K562 (cell line): ENCODE measurements at regions not wholly inside any gene's neighbourhood (a gene's known extent, or its start where the extent isn't known, plus 50 kb on each side); places are given as distances from the start of the nearest gene placed in this dataset.

Experiments
- FOSL1 ChIP-seq: fragments of 200-800 bp; sonication (Bioruptor generic); conservative IDR thresholded peaks from 2 replicates; pipeline ENCODE4 v1.6.1; 2016; ENCODE audit warnings: missing genetic modification characterization, missing compliant biosample characterization
- POLR2A ChIP-seq: fragments of 450-650 bp; conservative IDR thresholded peaks from 2 replicates; pipeline ENCODE4 v1.6.1; 2016
- RFX1 ChIP-seq: fragments of 450-650 bp; IDR thresholded peaks from 2 replicates; pipeline ENCODE4 v1.6.1; 2016; ENCODE audit warnings: mild to moderate bottlenecking, moderate library complexity
- ZNF232 ChIP-seq: sonication (generic); formaldehyde crosslinking; IDR thresholded peaks from 2 replicates; pipeline ENCODE4 v1.8.0; 2022; ENCODE audit warnings: mild to moderate bottlenecking, missing genetic modification reagents
- TF ChIP-seq, protein P1 (sequence below): sonication (generic); formaldehyde crosslinking; IDR thresholded peaks from 2 replicates; pipeline ENCODE4 v1.8.1; 2023; ENCODE audit warnings: mild to moderate bottlenecking, missing genetic modification reagents, moderate library complexity

DNA sequence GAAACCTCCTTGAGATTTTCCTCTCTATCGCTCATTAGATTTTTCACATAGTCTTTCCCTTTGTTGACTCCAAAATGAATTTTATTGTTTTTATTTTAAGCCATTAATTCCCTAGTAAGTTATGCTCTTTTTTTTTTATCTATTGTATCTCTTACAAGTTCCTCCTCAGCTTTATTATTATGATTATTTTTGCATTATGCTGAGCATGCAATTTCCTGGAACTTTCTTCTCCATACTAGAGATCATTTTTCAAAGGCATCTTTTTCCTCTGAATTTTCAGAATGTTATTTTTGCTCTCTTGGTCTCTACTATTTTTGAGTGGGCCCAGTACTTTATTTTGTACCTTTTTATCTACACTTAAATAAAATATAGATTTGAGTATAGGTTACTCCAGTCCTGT lies 376.6 kb upstream of the SEMA6A start:
- TF ChIP-seq, protein P1, sequence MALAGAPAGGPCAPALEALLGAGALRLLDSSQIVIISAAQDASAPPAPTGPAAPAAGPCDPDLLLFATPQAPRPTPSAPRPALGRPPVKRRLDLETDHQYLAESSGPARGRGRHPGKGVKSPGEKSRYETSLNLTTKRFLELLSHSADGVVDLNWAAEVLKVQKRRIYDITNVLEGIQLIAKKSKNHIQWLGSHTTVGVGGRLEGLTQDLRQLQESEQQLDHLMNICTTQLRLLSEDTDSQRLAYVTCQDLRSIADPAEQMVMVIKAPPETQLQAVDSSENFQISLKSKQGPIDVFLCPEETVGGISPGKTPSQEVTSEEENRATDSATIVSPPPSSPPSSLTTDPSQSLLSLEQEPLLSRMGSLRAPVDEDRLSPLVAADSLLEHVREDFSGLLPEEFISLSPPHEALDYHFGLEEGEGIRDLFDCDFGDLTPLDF = no peak
- TF ChIP-seq POLR2A = no peak
- no peak for TF ChIP-seq RFX1
- no peak for TF ChIP-seq FOSL1
- no peak for TF ChIP-seq ZNF232 (CRISPR knock-in tag)
